GM03348 (cell line): ENCODE measurements at regions not wholly inside any gene's neighbourhood (a gene's known extent, or its start where the extent isn't known, plus 50 kb on each side); places are given as distances from the start of the nearest gene placed in this dataset.
"Not testable (repeated sequence)": the region's sequence is repeated elsewhere in the genome, so short reads cannot be mapped to it uniquely, and the experiment has no call there.

Experiments
- DNase-seq: peaks from one replicate; pipeline ENCODE4 v3.0.0; 2012; ENCODE audit warnings: low spot score

DNA sequence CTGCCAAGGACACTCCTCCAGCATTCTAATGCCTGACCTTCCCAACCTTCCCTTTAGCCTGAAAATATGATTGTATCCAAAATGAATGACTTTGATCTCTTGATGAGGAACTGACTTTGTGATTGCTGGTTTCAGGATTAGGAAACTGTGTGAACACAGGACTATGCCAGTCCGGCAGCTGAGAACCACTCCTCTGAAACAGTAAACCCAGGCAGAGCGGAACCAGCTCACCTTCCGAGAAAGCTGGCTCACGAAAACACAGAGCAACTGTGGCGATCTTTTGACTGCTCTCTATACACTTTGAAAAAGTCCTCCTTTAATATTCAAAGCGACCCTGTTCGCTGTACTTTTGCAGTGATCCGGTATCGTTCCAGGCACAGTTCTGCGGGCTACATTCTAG is 258.8 kb upstream of the IRS2 start:
- no peak for DNase-seq

DNA sequence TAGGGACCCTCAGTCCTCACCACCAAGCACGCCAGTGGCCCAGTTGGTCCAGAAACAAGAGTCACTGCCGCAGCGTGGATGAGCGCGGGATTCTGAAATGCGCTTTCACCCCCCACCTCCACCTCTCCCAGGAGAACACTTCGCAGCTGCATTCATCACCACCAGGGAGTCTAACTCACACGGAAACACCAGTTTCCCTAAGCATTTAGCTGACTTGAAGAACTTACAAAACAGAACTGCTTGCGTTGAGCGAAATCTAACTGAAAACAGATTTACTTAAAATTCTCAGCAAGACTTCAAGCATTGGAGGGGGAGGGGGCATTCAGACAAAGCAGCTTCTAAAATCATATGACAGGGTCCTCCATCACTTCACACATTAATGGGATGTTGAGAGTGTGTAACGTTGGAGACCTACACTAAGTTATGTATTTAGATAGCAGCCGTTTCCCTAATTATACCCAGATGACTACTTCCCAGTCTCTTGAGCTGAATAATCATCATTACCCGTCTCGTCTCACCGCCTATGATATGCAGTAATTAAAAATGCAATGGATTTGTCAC is 258.2 kb upstream of the IRS2 start:
- peak; percentile 72 for DNase-seq

DNA sequence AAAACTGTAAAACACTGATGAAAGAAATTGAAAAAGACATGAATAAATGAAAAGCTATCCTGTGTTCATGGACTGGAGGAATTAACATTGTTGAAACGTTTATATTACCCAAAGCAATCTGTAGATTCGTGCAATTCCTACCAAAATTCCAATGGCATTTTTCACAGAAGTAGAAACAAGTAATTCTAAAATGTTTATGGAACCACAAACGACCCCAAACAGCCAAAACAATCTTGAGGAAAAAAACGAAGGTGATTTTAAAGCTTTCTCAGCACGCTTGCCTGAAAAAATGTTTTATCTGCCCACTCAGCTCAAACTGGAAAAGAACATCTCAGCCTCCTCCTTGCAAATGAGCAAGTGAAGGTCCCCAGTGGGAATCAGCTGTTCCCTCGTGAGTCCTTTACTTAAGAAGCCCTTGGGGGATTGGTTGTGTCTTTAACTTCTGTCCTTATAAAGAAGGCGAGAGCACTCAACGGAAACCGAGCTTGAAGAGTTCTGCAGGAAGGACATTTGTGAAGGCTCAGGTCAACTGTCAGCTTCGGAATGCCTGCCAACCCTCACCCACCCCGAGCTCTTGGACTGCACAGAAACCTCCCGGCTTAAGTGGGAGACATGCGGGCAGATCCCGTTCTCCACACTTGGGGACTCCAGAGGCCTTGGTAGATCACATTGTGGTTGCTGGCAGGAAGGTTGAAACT is 256.0 kb upstream of the IRS2 start:
- DNase-seq: no peak

DNA sequence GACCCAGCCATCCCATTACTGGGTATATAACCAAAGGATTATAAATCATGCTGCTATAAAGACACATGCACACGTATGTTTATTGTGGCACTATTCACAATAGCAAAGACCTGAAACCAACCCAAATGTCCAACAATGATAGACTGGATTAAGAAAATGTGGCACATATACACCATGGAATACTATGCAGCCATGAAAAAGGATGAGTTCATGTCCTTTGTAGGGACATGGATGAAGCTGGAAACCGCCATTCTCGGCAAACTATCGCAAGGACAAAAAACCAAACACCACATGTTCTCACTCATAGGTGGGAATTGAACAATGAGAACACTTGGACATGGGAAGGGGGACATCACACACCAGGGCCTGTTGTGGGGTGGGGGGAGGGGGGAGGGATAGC is 255.3 kb upstream of the IRS2 start:
- DNase-seq: not testable (repeated sequence)

DNA sequence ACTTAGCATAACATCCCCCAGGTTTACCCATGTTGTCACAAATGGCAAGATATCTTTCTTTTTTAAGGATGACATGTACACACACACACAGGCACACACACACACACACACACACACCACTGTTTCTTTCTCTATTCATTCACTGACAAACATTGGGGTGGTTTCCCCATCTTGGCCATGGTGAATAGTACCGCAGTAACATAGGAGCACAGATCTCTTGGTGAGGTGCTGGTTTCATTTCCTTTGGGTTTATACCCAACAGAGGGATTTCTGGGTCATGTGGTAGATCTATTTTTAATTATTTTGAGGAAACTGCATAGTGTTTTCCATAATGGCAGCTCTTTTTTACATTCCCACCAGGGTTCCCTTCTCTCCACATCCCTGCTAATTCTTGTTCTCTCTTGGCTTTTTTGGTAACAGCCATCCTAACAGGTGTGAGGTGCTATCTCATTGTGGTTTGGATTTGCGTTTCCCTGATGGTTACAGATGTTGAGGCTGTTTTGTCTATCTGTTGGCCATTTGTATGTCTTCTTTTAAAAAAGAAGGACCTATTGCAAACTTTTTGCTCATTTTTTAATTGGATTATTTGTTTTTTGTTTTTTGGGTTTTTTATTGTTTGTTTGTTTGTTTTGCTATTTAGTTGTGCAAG is 251.7 kb upstream of the IRS2 start:
- no peak for DNase-seq

DNA sequence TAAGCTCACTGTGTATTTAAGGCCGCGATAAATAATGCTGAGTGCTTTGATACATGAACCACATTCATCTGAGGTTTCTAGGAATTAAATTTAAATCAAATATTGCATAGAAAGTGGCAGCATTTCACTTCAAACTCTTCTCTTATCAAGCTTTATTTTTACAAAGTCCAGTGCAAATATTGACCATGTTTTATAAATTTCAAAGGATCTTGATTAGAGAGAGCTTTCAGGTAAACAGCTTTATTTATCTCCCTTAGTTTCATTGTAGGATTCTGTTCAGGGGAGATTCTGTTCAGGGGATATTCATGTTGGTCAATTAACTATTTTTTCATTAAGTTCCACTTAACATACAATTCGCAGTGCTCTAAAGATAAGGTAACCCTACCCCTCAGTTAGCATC is 249.7 kb upstream of the IRS2 start:
- no peak for DNase-seq

DNA sequence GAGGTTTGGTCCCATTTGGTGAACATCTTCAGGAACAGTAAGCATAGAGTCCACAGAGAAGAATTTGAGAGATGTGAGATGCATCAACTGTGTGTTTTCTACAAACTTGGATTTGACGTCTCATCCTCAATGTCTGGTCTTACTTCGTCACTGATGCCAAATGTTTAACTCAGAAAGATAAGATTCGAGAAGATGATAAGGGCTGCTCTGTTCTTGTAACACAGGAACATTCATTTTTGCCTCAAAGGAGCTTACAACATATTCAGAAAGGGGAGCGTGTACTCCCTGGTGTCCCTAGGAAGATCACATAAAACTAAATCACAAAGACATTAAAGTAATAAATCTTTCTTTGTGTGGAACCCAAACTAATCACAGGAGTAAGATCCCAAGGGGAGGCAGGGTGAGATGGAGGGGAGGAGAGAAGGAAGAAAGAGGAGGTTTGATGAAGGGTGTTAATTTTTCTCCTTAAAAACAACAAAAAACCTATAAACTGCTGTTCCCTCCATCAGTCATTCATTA is 247.7 kb upstream of the IRS2 start:
- DNase-seq: no peak

DNA sequence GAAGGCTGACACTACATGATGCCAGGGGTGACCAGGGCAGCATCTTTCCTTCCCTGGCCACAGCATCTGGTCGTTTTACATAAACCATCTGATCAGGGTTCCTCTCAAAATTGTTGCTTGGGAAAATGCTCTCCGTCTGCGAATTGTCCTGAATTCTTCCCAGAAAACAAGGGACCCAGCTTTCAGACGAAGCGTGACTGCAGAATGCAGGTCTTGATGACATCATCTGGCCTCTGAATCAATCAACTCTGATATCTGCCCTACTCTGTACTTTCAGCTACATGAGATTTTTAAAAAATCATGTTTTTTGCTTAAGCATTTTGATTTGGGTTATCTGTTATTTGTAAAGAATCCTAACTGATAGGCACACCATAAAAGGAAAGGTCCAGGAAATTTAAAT is 246.6 kb upstream of the IRS2 start:
- DNase-seq: no peak

DNA sequence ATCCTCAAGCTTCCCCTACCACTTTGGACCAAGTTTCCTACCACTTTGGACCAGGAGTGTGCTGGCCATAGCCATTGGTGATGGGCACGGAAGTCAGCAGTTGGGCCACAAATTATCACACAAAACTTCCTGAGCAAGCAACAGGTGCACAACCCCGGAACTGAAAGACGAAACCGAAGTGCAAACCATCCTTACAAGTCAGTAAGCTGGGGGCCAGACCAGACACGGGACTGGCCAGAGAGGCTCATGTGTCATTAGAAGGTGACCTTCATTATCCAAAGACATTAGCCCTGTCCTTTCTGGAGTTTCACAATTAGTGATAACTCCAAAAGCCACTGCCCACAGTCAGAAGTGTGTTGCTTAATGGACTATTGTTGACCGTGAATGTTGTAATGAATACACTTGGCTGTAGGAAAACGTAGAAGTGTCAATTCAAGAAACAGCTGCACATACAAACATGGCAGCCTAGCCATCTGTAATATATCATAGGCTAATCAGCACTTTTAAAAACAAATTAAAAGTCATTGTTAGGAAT is 244.1 kb upstream of the IRS2 start:
- DNase-seq: no peak

DNA sequence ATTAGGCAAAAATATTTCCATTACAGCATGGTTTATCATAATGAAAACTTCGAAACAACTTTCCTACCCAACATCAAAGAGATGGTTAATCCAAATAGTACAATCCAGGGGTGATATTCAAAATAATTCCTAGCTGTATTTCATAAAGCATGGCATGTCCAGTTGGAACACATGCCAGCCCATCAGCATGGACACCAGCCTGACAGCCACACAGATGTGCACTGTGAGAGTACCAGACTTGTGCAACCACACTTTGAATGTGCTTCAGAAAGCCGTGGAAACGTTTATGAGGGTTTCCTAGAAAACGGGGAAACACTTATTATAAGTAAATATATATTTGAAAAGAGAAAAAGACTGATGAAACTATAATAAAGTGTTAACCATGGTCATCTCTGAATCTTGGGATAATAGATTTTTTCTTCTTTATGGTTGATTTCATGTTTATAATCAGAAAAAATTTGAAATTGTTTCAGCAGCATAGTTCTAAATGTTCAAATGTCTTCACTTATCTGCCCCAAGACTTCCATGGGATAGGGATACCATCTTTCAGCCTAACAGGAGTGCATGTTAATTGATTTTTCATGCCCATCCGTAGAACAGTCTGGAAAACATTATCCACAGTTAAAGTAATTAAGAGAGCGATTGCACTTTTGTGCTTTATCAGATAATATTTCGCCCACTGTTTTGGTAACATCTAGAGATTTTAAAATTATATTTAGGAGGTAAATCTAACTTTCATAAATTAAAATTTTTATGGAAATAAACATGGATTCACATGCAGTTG is 242.6 kb upstream of the IRS2 start:
- no peak for DNase-seq

DNA sequence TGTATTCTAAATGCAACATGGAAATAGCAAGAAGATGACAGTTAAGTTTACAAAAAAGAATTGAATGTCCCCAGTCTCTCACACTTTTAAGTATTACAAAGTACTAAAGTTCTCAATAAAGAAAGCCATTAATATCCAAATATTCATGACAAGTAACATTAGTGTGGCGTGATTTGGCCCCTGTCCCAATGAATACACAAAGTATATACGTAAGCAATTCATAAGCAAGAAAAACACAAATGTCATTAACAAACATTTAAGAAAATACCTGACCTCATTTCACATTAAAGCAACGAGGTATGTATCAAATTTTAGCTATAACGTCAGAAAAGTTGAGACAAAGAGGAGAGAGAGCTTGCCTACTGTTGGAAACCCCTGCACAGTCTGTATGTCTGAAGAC is 241.9 kb upstream of the IRS2 start:
- no peak for DNase-seq

DNA sequence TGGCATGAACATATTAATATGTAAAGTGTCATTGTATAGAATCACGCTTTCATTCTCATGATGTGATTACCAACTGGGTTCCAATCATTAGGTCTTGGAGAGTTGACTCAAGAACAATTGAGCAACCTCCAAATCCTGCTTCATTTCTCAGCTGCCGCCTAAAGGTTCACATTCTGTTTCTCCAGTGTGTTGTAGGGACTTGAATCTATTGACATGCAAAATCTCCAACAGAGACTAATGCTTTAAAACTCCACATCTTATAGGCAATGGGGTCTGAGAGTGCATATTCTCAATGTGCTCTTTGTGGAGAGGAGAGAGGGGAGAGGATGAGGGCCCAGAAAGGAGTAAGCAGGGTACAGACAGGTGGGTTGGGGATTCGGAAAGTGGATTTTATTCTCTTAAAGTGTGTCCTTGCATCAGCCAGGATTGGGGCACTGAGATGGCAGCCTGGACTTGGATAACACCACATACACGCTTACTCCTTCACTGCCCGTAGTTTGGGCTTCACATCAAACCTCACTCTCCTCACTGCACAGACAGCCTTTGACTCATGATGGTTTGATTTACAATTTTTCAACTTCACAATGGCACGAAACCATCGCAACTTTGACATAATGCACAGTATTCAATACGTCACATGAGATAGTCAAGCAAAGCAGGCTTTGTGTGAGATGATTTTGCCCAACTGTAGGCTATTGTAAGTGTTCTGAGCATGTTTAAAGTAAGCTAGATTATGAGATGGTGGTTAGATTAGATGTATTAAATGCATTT is 241.3 kb upstream of the IRS2 start:
- no peak for DNase-seq

DNA sequence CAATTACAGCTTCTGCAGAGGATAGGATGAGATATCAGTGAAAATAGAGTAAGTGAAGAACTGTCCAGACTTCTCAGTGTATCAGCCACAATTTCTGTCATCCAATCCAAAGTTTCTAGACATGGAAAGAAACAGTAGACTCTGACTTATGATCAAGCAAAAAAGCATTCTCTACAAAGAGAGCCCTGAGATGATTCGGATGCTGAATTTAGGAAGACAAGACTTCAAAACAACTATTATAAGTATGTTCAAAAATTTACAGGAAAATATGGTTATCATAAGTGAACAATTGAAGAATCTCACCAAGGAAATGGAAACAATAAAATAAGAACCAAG is 238.2 kb upstream of the IRS2 start:
- DNase-seq: no peak

DNA sequence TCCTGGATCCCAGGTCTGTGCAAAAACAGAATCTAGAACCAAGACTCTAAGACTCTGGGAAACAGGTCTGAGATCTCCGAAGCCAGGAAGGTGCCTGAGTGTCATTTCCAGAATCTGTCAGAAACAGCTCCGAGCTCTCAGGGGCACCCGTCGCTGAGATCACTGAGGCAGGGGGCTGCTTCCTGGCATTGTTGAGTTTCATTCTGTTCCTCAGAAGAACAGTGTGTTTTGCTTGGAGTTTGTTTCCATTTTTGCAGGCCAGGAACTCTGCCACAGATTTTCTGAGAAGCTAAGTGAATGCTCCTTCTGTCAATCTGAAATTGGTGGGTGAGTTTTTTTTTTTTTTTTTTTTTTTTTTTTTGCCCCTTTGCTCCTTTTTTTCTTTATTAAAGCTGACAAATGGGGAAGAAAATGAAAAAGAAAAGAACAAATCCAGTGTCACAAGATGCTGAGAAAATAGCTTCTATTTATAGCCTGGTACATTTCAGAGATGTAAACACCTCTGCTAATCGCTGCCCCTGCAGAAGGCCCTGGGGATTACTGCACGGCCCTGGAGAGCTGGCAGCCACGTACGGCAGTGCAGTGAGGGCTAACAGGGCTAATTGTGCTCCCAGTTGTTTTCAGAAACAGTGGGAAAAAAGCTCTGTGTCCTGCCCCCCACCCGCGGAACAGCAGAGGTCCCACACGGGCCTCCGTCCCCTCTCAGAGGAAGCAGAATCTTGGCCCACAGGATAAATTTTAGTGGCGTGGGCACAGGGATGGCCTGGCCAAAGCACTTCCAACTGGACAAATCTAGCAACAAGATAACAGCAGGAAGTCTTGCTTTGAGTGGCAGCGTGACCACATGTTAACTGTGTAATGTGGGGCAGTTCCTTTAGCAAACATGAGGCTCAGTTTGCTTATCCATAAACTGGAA is 237.6 kb upstream of the IRS2 start:
- DNase-seq: no peak

DNA sequence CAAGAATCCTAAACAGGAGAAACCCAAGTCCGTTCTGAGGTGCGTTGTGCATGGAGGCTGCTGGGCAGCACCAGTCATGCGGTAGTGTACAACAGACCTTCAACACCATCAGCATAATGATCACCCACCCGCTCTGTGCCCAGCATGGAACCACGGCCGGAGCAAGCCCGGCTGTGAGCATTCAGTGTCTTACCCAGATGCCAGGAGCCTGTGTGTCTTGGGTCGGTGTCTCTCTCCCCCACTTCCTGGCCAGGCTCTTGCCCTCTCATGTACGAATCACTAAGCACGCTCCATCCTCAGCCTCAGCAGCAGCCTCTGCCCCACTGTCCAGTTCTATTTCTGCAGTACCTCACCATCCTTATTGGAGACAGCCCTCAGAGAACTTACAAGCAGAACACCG is 231.6 kb upstream of the IRS2 start:
- no peak for DNase-seq

DNA sequence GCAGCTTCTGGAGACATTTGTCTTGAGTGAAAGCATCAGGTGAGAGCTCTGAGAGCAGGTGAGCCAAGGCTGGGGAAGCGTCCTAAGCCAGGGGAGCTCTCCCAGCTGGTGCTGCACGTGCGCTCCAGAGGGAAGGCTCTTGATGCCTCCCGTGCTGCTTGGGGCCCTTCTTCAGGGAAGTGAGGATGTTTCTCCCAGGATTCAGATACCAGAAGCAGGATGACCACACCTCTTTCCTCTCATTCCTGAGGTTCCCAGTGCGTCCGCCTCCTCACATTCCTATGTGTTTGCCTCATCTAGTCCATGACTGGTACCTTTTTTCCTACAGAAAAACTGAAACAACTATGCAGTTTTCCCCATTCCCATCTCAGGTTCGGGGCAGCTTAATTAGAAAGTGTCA is 231.0 kb upstream of the IRS2 start:
- peak; percentile 92 for DNase-seq

DNA sequence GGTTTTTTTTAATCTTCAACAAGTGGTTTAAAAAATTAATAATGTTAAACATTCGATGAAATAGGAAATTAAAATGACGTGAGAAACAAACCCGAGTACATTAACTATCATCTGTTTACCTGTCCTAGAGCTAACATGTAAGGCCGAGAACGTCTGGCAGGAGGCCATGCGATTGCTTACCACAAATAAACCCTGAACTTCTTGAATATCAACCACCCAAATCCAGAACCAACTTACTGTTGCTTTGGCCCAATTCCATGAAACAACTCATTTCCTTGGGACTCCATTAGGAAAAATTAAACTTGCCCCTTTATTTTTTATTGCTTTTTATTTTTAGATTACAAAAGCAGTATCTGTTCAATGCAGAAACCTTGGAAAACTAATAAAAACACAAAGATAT is 228.9 kb upstream of the IRS2 start:
- no peak for DNase-seq

DNA sequence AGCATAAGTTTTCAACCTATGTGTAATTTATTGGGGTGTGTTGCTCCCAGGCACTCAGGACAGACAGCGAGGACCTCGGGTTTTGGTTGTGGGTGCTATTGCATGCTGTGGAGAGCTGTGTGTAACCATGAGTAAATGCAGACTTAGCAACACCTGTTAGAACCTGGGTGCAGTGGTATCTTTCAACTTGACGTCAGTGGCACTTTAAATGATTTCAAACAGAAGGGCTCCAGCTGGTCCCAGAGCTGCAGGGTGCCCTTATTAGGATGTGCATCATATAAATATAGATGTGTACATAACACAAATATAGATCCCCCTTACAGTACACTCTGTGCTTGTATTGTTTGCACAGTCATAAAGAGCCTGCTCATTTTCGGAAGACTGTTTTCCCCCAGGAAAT is 228.3 kb upstream of the IRS2 start:
- no peak for DNase-seq

DNA sequence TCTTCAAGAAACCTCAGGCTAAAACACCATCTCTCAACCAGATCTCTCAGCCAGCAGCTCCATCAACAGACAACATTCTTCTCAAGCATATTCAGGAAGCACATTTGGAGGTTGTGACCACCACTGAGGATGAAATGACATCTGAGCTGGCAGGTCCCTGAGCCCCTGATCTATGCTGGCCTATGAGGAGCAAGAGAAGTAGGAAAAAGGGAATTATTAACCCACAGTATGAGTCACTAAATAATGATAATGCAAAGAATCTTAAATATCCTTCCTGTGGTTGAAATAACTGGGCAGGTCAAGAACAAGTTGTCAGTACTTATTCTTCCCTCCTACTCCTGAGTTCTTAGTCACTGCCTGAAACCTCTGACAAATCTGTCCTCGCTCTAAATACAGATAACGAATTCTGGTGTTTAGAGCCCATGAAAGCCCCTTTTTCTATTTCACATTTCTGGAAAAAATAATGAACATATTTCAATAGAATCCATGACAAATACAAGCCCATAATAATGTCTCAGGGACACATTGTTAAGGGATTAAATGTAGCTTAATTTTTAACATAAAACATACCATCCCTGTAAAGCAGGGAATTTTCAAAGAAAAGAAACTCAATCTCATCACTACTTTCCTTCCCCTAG is 225.8 kb upstream of the IRS2 start:
- peak; percentile 78 for DNase-seq

DNA sequence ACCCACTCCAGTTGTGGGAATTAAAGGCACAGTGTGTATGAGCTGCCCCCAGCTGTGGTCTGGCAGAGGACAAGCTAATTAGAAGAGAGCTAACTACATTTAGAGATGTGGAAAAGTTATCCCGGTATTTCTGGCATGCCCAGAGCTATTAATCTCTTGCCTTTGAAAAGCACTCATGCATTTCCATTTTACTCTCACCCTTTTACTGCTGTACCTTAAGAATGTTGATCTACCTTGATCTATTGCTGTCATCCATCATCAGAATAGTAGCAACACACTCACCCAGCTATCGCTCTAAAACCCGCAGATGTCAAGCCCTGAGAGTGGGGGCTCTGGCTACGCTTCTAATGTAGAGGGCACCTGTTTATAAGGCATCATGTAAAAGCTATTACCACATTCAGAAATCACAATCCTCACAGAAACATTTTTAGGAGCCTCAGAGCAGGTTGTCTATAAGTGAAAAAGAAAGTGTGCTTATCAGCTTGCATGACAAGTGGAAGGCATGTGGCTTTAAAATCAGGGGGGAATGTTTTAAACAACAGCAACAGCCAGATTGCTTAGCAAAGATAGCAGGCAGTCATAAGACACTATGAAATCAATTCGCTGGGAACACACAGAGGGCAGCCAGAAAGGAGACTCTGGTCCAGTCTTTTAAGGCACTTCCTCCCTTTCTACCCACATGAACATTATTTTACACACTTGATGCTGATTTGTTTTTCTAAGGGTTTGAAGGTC is 224.2 kb upstream of the IRS2 start:
- no peak for DNase-seq
